ENCODE measurements at regions not wholly inside any gene's neighbourhood (a gene's known extent, or its start where the extent isn't known, plus 50 kb on each side); places are given as distances from the start of the nearest gene placed in this dataset.
"Not testable (repeated sequence)": the region's sequence is repeated elsewhere in the genome, so short reads cannot be mapped to it uniquely, and the experiment has no call there.

DNA sequence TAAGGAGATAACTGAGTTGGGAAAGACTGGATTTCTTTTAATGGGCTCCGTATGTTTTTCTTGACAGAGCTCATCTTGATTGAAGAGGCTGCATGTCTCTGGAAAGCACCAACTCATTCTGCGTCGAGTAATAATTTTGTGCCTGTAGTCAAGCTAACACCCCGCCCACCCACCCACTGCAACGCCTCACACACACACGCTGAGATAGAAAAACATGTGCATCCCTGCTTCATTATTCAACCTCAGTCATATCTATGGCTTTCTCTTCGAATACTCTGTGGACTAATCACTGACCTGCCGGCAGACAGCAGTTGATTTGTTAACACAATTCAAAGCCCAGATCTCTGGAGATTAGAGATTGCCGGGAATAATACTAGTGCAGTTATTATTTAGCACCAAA, 220.2 kb upstream of the TOM1L1 start:
- FAIRE-seq, result no peak

DNA sequence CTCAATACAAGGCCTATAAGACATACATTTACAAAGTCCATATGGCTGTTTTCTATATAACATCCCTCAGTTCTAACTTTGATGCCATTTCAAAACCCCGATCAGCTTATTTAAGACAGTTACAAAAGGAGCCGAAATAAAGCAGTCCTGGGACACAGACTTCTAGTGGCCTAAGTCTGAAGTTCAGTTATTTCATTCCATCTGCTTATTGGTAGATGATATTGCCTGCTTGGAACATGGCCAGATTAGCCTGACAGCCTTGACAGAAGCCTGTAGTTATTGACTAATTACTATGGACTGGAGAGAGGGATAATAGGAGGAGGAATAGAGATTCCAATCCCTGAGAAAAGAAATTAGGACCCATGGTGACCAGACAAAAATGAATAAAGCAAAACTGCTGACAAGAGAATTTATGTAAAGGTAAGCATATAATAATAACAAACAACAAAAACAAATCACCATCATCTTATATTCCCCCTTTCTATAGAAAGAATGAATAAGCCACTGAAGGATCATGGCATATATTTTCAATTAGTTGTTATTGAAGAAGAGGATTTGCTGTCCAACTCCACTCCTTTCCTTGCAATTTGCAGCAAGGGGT, 206.3 kb upstream of the TOM1L1 start:
- Histone ChIP-seq H3K27me3 (ENCODE audit: control insufficient read depth, insufficient read depth, low read length) (no peaks in the 10 kb centered on the region), H3K36me3 (ENCODE audit: control insufficient read depth, insufficient read depth, low read length) (no peaks in the 10 kb centered on the region), H3K4me3 (ENCODE audit: low read depth, low read length) (no peak overlapping the region)
- FAIRE-seq, result no peak
- DNase-seq (ENCODE audit: low read depth), result no peak
- TF ChIP-seq, protein P1, sequence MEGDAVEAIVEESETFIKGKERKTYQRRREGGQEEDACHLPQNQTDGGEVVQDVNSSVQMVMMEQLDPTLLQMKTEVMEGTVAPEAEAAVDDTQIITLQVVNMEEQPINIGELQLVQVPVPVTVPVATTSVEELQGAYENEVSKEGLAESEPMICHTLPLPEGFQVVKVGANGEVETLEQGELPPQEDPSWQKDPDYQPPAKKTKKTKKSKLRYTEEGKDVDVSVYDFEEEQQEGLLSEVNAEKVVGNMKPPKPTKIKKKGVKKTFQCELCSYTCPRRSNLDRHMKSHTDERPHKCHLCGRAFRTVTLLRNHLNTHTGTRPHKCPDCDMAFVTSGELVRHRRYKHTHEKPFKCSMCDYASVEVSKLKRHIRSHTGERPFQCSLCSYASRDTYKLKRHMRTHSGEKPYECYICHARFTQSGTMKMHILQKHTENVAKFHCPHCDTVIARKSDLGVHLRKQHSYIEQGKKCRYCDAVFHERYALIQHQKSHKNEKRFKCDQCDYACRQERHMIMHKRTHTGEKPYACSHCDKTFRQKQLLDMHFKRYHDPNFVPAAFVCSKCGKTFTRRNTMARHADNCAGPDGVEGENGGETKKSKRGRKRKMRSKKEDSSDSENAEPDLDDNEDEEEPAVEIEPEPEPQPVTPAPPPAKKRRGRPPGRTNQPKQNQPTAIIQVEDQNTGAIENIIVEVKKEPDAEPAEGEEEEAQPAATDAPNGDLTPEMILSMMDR (IDR thresholded peaks at IDR 0.05; ENCODE audit: insufficient read depth, low read length, severe bottlenecking), result no peak

More for the DNA sequence above, 220.2 kb upstream of the TOM1L1 start:
- no peaks in the 10 kb centered on the region for H3K27me3 ChIP-seq (ENCODE audit: control insufficient read depth, insufficient read depth, low read length)
- TF ChIP-seq, protein P1 (IDR thresholded peaks at IDR 0.05; ENCODE audit: insufficient read depth, low read length, severe bottlenecking), result no peak
- H3K4me3 ChIP-seq (ENCODE audit: low read depth, low read length), result no peak overlapping the region
- no peak for DNase-seq (ENCODE audit: low read depth)
- no peaks in the 10 kb centered on the region for H3K36me3 ChIP-seq (ENCODE audit: control insufficient read depth, insufficient read depth, low read length)

DNA sequence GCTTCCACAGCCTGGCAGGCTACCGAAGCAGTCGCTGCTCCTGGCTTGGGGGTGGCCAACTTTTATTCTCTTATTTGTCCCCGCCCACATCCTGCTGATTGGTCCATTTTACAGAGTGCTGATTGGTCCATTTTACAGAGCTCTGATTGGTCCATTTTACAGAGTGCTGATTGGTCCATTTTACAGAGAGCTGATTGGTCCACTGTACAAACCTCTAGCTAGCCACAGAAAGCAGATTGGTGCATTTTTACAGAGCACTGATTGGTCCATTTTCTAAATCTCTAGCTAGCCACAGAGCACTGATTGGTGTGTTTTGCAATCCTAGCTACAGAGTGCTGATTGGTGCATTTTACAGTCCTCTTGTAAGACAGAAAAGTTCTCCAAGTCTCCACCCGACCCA, 187.9 kb upstream of the TOM1L1 start:
- DNase-seq (ENCODE audit: low read depth); FAIRE-seq; H3K4me3 ChIP-seq (ENCODE audit: low read depth, low read length); H3K27me3 ChIP-seq (ENCODE audit: control insufficient read depth, insufficient read depth, low read length); H3K36me3 ChIP-seq (ENCODE audit: control insufficient read depth, insufficient read depth, low read length): not testable (repeated sequence)

DNA sequence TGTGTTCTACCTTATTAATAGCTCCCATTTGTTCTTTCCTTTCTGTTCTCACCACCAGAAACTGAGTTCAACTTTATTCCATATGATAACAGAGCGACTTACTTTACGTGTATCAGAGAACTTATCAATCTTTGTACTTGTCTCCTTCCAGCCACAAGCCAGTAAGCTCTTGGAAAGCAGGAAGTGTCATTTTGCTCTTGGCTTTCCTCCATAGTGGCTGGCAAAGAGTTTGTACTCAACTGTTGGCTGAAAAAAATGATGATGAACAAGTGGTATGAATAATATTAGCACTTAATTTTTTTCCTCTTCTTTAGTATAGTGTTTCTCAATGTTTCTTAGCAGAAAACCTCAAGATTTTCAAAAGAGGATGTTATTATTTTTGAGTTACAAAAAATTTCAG, 182.4 kb upstream of the TOM1L1 start:
- no peak for DNase-seq (ENCODE audit: low read depth)
- H3K4me3 ChIP-seq (ENCODE audit: low read depth, low read length), result no peak overlapping the region
- no peaks in the 10 kb centered on the region for H3K27me3 ChIP-seq (ENCODE audit: control insufficient read depth, insufficient read depth, low read length)
- no peaks in the 10 kb centered on the region for H3K36me3 ChIP-seq (ENCODE audit: control insufficient read depth, insufficient read depth, low read length)
- TF ChIP-seq, protein P1 (IDR thresholded peaks at IDR 0.05; ENCODE audit: insufficient read depth, low read length, severe bottlenecking), result no peak
- no peak for FAIRE-seq

DNA sequence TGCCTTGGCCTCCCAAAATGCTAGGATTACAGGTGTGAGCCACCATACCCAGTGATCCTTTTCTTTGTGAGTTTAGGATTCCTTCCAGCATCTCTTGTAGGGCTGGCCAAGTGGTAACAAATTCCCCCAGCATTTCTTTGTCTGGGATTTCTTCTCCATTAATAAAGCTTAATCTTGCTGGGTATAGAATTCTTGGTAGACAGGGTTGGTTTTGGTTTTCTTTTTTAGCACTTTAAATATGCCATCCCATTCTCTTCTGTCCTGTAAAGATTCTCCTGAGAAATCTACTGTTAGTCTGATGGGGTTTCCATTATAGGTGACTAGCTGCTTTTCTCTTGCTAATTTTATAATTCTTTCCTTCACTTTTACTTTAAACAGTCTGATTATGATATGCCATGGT, 173.0 kb upstream of the TOM1L1 start:
- FAIRE-seq, result no peak

DNA sequence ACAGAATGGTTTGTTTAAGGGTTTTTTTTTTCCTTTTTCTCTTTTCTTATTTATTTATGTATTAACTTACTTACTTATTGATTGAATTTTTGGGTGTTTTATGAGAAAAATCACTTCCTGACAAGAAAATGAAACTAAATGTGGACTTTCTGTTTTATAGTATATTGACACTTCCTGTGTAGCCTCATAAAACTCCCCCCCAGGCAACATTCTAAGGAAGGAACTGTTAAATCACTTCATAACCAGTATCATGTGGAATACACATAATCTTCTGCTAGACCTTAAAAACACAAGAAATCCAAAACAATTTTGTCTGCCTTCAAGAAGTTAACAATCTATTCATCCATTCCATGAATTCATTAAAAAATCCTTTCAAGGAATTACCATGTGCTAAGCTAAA, 164.1 kb upstream of the TOM1L1 start:
- TF ChIP-seq, protein P1 (IDR thresholded peaks at IDR 0.05; ENCODE audit: insufficient read depth, low read length, severe bottlenecking), result no peak
- no peak for DNase-seq (ENCODE audit: low read depth)
- H3K36me3 ChIP-seq (ENCODE audit: control insufficient read depth, insufficient read depth, low read length), result no peaks in the 10 kb centered on the region
- no peaks in the 10 kb centered on the region for H3K27me3 ChIP-seq (ENCODE audit: control insufficient read depth, insufficient read depth, low read length)
- no peak for FAIRE-seq
- no peak overlapping the region for H3K4me3 ChIP-seq (ENCODE audit: low read depth, low read length)

More for the DNA sequence above, 173.0 kb upstream of the TOM1L1 start:
- H3K36me3 ChIP-seq (ENCODE audit: control insufficient read depth, insufficient read depth, low read length), result no peaks in the 10 kb centered on the region
- H3K27me3 ChIP-seq (ENCODE audit: control insufficient read depth, insufficient read depth, low read length), result no peaks in the 10 kb centered on the region
- no peak overlapping the region for H3K4me3 ChIP-seq (ENCODE audit: low read depth, low read length)
- no peak for DNase-seq (ENCODE audit: low read depth)
- TF ChIP-seq, protein P1 (IDR thresholded peaks at IDR 0.05; ENCODE audit: insufficient read depth, low read length, severe bottlenecking), result no peak
